DMS153 treated with DMSO at 0.1 percent for 48 hours (cell line): ENCODE measurements at regions not wholly inside any gene's neighbourhood (a gene's known extent, or its start where the extent isn't known, plus 50 kb on each side); places are given as distances from the start of the nearest gene placed in this dataset.

Source experiments
- DNase-seq: peaks from one replicate; lab custom pipeline; 2025; ENCODE audit not compliant: unreplicated experiment; lab: John Stamatoyannopoulos, UW

DNA sequence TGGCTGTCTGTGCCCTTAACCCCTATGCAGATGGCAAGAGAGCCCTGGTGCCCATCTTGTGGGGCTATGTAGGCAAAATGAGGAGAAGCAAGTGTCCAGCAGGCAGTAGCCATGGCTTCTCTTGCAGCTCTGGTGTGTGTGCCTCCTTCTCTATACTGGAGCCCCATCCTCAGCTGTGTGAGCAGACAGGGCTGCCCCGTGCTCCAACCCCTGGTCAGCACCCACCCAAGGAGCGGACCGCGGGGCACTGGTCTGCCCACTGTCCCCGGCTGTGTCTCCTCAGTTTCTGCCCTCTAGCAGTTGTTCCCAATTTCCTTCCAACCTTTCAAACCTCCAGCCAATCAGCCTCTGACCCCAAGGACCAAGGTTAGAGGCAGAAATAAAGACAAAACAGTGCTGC, 134.9 kb upstream of the GLI2 start:
- DNase-seq: no peak

DNA sequence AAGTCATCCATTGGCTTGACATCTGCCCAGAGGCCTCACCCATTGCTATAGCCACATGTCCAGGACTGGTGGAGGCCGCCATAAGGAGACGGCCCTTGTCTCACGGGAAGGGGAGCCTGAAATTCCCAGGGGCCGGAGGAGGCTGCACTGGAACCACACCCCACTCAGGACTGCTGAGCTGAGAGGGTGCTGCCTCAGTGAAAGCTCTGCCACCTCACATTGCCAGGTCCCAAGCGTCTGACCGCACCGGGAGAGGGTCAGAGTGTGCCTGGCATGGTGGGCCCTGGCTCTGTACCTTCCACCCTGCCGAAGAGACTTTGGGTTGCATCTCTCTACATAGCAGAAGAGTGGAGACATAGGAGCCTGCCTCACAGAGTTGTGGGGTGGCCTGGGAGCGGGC, 134.1 kb upstream of the GLI2 start:
- no peak for DNase-seq

DNA sequence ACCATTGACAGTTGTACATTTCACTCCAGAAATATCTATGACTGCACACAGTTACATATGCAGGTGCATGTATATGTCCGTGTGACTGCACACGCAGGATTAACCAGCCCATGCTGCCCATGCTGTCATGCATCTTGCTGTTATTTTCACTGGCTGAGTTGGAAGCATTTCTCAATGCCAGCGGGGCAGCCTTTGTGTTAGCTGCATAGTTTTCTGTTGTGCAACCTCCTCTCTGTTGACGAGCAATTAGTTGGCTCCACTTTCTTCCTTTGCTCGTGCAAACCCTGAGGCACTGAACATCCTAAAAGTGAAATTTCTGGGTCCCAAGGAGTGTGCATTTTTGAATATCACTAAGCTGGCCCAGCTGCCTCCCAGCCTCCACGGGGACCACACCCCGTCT, 133.4 kb upstream of the GLI2 start:
- no peak for DNase-seq

DNA sequence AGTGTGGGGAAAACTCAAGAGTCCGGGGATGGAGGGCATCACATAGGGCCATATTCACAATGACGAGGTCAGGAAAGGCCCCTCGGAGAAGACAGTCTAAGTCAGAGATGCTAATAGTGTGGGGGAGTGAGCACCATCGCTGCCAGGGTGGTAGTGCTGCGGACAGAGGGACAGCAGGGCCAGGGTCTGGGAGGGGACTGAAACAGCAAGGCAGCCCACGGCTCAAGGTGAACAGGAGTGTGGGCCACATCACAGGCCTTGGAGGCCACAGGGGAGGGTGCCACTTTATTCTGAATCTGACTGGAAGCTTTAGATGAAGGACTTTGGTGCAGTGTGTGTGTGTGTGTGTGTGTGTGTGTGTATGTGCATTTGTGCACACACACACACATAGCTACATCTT, 130.9 kb upstream of the GLI2 start:
- DNase-seq: no peak

DNA sequence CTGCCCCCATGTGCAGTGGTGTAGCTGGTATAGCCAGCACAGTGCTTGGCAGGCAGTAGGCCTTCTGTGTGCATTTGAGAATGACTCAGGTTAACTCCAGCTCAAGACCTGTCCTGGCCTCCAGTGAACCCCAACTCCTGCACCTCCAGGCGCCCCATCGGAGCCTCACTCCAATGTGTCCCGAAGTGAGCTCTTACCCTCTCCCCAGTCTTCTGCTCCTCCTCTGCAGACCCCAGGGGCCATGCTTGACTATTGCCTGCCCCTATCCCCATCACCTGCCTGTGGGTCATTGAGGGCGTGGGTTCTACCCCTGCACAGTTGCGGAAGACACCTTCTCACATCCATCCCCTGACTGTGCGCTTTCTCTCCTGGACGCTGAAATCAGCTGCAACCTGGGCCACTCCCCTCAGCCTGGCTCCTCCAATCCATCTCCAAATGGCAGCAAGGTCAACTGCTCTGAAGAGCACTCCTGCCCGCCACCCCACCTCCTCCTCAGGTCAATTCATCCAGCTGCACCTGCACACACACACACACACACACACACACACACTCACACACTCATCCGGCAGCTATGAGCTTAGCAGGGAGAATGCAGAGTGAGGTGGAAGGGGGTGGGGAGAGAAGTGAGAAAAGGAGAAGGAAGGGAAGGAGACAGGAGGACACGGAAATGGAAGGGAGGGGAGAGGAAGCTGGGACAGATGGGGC, 130.3 kb upstream of the GLI2 start:
- DNase-seq: peak; percentile 31

DNA sequence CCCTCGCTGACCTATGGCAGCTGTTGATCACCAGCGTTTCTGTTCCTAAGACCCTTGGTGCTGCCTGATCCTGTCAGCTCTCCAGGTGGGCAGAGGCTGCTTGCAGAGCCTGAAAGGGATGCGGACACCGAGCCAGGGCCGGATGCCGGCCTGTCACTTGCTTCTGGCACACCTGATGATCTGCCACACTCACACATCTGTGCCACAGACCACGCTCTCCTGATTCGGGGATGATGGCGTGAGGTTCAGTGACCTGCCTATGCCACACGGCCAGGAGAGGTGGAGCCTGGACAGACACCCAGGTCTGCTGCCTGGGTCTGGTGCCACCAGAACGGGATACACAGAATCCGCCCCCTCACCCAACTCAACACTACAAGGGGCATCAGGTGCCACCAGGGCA, 129.4 kb upstream of the GLI2 start:
- no peak for DNase-seq

DNA sequence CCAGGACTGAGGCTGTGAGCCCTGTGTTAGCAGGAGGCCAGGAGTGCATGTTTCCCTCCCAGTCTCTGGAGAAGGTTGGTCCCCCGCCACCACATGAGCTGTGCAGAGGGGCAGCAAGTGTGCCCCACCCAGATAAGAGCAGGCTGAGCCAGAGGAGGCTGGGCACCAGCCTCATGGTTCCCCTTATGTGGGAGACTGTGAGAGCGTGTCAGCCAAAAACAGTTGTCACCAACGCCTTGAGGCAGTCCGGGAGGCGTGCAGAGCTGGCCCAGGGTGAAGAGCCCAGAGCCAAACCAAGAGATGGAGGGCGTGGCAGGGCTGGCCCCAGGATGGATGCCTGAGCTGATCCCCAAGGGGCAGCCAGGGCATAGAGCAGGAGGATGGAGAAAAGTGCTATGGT, 128.7 kb upstream of the GLI2 start:
- DNase-seq: no peak

DNA sequence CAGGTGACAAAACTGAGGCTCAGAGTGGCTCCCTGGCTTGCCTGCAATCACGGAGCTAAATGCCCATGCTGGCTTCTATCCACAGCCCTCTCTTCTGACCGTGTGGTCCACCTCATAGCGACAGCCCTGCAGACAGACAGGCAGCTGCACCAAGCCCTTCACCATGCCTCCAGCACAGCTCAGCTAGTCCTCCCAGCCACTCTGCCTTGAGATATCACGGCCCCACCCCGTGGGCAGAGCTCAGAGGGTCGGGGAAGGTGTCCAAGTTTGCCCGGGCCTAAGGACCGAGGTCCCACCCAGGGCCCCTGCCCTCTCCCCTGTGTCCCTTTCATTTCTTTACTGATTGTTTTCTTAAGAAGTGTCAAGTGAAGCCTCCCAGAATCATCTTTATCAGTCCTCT, 128.2 kb upstream of the GLI2 start:
- DNase-seq: no peak

DNA sequence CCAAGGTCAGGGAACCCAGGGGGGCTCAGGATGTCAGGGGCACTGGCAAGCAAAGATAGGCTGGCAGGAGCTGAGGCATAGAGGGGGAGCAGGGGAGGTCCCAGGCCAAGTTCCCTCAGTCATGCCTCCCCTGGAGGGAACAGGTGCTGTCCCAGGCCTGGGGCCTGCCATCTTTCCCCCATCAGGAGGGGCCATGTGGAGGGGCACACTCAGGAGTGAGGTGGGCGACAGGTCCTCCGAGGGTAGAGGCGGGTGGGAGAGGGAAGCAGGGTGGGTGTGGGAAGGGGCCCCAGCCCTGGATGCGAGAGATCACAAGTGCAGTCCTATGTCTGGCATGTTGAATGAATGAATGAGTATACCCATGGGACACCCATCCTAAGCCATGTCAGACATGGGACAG, 127.7 kb upstream of the GLI2 start:
- DNase-seq: no peak

DNA sequence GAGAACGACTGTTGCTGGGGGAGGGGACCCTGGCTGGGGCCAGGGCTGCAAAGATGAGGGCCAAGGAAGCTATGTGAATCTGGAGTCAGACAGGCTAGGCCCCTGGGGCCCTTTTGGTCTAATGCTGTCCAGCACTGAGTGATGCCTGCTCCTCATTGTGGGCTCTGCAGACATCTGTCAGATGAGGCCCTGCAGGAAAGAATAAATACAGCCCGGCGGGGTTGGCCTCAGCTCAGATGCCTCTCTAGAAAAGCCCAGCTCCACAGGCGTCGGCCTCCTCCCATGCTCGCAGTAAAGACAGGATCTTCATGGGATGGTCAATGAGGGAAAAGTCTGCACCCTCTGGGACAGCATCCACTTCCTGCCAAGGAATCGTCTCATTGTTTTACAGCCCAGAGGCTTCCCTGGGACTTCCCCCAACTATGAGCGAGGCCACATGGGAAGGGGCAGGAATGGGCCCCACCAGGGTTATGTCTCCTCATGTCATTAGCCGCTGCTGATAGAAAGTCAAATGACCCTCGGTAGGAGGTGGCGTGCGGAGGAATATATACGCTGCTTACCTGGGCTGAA, 125.8 kb upstream of the GLI2 start:
- DNase-seq: no peak

DNA sequence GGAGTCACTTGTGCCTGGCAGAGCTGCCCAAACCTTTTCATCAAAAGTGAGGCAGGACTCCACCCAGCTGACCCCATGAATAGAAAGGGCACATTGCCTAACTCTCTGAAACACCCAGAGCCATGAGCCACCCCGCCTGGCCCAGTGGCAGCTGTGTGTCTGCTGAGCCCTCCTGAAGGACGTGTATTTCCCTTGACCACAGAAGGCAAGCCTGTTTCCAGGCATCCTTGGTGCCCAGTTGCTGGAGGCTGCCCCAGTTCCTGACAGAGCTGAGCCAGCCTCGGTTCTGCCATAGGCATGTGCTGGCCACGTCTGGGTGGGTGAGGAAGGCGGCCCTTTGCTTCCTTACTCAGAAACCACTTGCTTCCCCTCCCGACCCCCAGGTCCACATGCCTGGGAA, 124.7 kb upstream of the GLI2 start:
- no peak for DNase-seq

DNA sequence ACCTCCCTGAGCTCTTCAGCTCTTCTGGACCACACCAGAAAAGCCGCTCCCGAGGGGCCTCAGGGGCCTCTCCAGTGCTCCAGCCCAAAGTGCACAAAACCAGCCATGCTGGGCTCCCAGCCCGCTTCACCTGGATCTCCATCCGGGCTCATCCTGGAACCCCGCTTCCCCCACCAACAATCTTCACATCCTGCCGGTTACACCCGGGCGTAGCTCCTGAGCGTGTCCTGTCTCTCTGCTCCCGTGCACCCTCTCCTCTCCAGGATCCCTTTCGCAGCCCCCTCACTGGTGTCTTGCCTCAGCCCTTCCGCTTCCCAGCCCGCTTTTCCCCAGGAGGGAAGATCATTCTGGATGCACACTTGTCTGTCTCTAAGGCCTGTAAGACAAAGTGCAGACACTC, 123.7 kb upstream of the GLI2 start:
- no peak for DNase-seq

DNA sequence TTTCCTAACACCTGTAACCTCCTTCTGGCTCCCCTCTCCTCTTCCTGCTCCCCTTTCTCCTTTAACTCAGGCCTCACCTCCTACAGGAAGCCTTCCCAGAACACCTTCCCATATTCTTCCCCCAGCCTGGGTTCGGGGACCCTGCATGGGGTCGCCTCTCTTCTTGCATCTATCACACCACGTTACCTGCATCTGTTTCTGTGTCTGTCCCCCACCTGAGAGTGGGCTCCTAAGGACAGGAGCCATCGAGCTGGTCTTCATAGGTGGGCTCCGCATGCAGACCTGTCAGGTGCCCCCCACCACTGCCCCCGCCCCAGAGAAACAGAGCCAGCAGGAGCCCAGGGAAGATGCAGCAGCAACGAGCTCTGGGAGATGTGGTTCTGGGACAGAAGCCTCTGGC, 123.2 kb upstream of the GLI2 start:
- no peak for DNase-seq

DNA sequence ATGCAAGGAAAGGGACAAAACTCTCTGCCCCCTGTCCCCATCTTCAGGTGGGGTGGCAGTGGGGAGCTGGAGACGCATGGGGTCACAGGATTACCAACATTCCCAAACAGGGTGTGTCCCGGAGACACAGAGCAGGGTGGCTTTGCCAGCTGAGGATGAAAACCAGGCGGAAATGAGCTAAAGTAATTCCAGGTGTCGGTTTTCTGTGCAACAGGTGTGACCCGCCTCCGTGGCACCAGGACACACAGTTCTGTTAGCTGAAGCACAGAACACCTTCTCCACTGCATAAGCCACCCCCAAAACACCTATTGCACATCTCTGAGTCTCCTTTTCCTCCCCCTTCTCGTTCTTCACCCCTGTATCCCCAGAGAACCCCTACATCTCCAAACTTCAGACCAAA, 122.7 kb upstream of the GLI2 start:
- DNase-seq: no peak

DNA sequence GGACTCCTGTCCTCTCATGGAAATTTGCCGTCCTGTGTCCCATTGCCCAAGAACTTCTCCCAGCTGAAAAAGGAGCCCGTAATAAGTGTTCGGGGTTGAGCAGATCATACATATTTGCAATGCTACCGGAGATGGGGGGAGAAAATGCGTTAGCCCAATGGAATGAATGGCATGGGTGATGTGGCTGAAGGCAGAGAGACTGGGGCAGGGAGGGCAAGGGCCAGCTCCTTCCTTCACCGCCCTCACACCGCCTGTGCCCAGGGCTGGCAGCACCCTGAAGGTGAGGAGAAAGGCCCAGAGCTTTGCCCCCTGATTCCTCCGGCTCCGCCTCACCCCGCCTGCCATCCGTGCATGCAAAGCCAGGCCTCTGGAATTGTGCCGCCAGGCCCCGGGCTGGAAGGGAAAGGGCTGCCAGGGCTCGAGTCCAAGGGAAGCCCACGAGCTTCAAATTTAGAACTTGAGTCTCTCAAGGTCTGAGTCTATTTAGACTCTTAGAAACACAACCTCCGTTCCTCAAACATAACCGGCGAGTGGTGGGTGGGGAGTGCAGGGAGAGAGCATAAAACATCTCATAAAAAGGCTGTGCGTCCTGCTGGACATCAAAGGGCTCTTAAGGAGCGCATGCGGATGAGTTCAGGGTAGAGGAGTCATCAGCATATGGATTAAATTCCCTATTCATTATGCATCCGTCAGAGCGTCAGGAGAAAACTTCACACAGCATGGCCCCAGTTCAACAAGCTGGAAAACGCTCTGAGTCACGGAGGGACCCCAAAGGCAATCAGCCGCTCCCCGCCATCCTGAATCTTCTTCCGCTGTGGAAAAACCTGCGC, 121.7 kb upstream of the GLI2 start:
- no peak for DNase-seq

DNA sequence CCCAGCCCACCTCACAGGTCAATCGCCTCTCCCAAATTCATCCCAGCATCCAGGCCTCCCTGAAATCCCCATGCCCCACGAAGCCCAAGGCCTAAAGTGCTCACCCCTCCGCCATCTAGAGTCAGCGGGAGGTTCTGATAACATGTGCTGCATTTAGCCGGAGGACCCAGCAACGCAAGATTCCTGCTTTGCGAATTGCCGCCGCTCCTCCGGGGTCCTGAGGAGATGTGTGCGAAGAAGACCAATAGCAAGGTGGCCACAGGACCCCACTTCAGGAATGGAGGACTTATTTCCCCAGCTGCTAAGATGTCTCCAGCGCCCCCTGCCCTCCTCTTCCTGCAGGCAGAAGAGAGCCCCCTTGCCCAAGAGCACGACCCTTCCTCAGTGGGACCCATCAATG, 120.8 kb upstream of the GLI2 start:
- DNase-seq: no peak

DNA sequence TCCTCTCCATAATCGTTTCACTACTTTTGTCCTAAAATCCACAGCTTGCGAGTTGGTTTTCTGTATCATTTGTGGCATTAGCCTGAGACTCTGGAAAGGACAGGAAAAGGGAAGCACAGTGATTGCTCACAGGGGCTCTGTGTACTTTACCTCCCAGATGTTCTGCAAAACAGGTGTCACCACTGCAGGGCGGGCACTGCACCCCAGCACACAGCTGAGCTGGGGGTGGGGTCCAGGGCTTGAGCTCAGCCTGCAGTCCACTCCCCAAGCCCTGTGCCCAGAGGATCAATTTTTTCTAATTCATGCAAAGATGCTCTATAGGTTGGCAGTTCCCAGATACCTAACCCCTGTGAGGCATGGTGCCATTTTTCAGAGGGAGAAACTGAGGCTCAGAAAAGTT, 119.4 kb upstream of the GLI2 start:
- no peak for DNase-seq

DNA sequence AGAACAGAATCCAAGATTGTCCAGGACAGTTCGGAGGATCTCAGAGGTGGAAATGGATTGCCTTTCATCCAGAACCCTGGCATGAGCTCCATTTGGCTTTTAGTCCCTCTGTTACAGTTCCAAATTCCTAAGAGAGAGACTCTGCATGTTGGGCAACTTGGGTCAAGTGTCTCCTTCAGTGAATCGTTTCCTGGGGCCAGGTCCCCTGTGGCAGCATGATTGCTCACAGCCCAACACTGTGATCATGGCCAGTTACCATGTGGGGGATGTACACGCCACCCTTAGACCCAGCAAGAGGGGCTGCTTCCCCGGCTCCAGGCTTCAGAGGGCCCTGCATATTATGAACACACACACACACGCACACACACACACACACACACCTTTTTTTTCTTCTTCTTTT, 118.6 kb upstream of the GLI2 start:
- no peak for DNase-seq

DNA sequence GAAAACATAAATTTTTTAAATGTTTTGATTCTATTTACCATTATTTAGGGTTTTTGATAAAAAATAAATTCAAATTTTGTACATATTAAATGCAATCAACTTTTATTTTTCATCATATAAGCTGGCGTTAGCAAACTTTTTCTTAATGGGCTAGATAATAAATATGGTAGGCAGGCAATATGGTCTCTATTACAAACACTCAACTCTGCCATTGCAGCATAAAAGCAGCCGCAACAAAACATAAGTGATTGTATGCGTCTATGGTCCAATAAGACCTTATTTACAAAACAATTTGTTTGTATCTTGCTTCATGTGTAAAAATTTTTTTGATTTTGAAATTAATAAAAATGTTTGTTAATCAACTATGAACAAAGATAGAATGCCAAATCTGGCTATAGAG, 116.8 kb upstream of the GLI2 start:
- no peak for DNase-seq

DNA sequence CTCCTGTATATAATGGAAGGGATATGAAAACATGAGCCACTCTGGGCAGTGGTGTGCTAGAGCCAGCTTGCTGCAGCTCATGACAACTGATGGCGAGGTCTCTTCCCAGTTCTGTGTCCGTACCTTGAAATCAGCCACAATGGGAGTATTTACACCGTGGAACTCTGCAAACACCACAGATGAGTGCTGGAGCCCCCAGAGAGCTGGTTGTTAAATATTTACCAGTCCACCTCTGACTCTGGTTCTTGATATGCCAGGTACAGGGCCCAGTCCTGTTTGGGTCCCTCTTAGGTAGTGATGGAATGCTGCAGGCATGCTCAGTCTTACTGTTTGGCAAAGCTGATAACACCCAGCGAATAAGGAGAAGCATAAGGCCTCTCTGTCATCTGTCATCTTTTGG, 116.1 kb upstream of the GLI2 start:
- no peak for DNase-seq

DNA sequence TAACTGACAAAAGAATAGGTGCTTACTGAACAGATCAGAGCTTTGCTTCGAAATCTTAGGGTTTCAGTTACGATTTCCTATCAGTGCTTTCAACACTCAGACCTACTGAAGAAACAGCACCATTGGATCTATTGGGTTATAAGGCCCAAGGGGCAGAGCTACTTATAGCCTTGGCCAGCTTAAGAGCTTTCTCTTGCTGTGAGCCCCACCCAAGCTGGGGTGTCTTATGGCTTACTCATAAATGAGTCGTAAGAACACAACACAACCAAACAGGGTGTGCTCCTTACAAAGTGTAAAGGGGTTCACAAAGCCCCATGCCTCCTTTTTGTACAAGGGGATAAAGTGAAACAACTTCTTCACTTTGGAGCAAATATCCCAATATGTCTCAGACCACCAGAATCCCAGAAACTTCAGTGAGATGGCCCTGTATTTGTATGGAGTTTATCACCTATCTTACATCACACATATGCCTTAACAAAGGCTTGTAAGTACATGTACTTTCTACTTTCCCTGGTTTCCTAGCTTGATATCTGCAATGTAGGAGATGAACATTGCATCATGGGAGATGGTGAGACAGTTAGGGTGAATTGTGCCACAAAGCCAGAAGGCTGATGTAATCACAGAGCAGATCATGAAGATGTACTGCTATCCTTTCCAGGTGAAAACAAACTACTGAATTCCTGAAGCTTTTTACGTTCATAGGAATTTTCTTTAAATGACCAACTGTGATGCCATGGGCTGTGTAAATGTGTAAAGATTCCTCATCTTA, 115.5 kb upstream of the GLI2 start:
- no peak for DNase-seq
